NB4 (cell line): ENCODE measurements at regions not wholly inside any gene's neighbourhood (a gene's known extent, or its start where the extent isn't known, plus 50 kb on each side); places are given as distances from the start of the nearest gene placed in this dataset.

ENCODE experiments used
- CTCF ChIP-seq: IDR thresholded peaks from one replicate; pipeline ENCODE4 v1.5.1; 2012; ENCODE audit warnings: low read depth, low read length
- POLR2A ChIP-seq: IDR thresholded peaks from 2 replicates; pipeline ENCODE4 v1.6.1; 2011; ENCODE audit warnings: mild to moderate bottlenecking; ENCODE audit not compliant: insufficient read length; ENCODE audit errors: extremely low read depth

- no peak for TF ChIP-seq POLR2A
- no peak for TF ChIP-seq CTCF
Observed at GRCh38 chr4:159414305-159414704, 311.4 kb downstream of the RAPGEF2 start.
